MM.1S (cell line): ENCODE measurements at regions not wholly inside any gene's neighbourhood (a gene's known extent, or its start where the extent isn't known, plus 50 kb on each side); places are given as distances from the start of the nearest gene placed in this dataset.

ENCODE experiments used
- DNase-seq: peaks from one replicate; pipeline ENCODE4 v3.0.0-alpha.2; 2015
- H2AFZ ChIP-seq: fragments of 300-600 bp; sonication (generic); 2 replicates; pipeline ENCODE4 v1.6.0; 2016; ENCODE audit warnings: antibody characterized with exemption, low read length
- H3F3A ChIP-seq: fragments of 300-600 bp; sonication (generic); 2 replicates; pipeline ENCODE4 v1.6.1; 2016; ENCODE audit warnings: mild to moderate bottlenecking, antibody characterized with exemption, low read length, moderate library complexity, mixed read lengths; ENCODE audit not compliant: insufficient read depth
- H3K27ac ChIP-seq: fragments of 300-600 bp; sonication (generic); 2 replicates; pipeline ENCODE4 v1.5.1; 2016; ENCODE audit warnings: mild to moderate bottlenecking, low read length
- H3K27me3 ChIP-seq: fragments of 300-600 bp; sonication (generic); replicated peaks from 2 replicates; pipeline ENCODE4 v1.6.0; 2016; ENCODE audit warnings: low read length; ENCODE audit not compliant: insufficient read depth
- H3K36me3 ChIP-seq: fragments of 300-600 bp; sonication (generic); replicated peaks from 2 replicates; pipeline ENCODE4 v1.6.1; 2016; ENCODE audit warnings: mild to moderate bottlenecking, low read length, mixed read lengths; ENCODE audit not compliant: insufficient read depth
- H3K4me1 ChIP-seq: fragments of 300-600 bp; sonication (generic); 2 replicates; pipeline ENCODE4 v1.6.1; 2016; ENCODE audit warnings: low read length, mixed read lengths
- H3K4me2 ChIP-seq: fragments of 300-600 bp; sonication (generic); 2 replicates; pipeline ENCODE4 v1.6.0; 2016; ENCODE audit warnings: low read depth, low read length
- H3K4me3 ChIP-seq: fragments of 300-600 bp; sonication (generic); 2 replicates; pipeline ENCODE4 v1.5.1; 2016; ENCODE audit warnings: low read length, mixed read lengths
- H3K79me2 ChIP-seq: fragments of 300-600 bp; sonication (generic); 2 replicates; pipeline ENCODE4 v1.6.1; 2016; ENCODE audit warnings: mixed run types, low read length, mixed read lengths
- H3K9ac ChIP-seq: fragments of 300-600 bp; sonication (generic); 2 replicates; pipeline ENCODE4 v1.6.1; 2016; ENCODE audit warnings: low read length, mixed read lengths
- H3K9me2 ChIP-seq: fragments of 300-600 bp; sonication (generic); replicated peaks from 2 replicates; pipeline ENCODE4 v1.6.1; 2016; ENCODE audit warnings: mild to moderate bottlenecking, low read length, mixed read lengths; ENCODE audit not compliant: insufficient read depth
- H3K9me3 ChIP-seq: fragments of 300-600 bp; sonication (generic); replicated peaks from 2 replicates; pipeline ENCODE4 v1.6.1; 2016; ENCODE audit warnings: mild to moderate bottlenecking, low read length, mixed read lengths; ENCODE audit not compliant: insufficient read depth
- H4K20me1 ChIP-seq: fragments of 300-600 bp; sonication (generic); 2 replicates; pipeline ENCODE4 v1.6.1; 2016; ENCODE audit warnings: mild to moderate bottlenecking, low read length, moderate library complexity, mixed read lengths; ENCODE audit not compliant: insufficient read depth
- CTCF ChIP-seq: fragments of 300-600 bp; sonication (generic); IDR thresholded peaks from 2 replicates; pipeline ENCODE4 v1.5.1; 2016; ENCODE audit warnings: antibody characterized with exemption, low read length, mixed read lengths
- EZH2 ChIP-seq: fragments of 300-600 bp; sonication (generic); optimal IDR thresholded peaks from 2 replicates; pipeline ENCODE3; 2017; ENCODE audit warnings: low read depth, mild to moderate bottlenecking, antibody characterized with exemption, low read length, mixed read lengths
- EZH2phosphoT487 ChIP-seq: fragments of 300-600 bp; sonication (generic); IDR thresholded peaks from 2 replicates; pipeline ENCODE4 v1.6.1; 2018; ENCODE audit warnings: antibody characterized with exemption, low read length

DNA sequence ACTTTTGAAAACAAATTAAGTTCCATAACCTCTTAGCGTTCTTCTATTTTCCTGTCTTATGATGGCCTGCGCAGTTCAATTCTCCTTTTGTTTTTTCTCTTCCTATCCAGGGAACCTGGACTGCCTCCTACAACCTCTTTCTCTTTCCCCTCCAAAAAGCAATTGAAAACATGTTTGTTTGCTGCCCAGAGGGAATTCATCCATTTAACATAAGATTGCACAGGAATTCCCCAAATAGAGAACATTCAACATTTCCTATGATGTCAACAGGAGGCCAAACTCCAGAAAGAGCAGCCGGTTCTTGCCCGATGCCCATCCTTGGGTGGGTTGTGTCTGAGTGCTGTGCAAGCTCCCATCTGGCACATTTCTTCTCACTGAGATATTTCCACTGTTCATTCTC lies 94.2 kb upstream of the NRP1 start:
- no peaks in the 10 kb centered on the region for H3K27me3 ChIP-seq
- no peaks in the 10 kb centered on the region for H3K9me2 ChIP-seq
- no peaks in the 10 kb centered on the region for H3F3A ChIP-seq
- no peak overlapping the region for H2AFZ ChIP-seq
- no peaks in the 10 kb centered on the region for H3K4me1 ChIP-seq
- no peaks in the 10 kb centered on the region for H3K9me3 ChIP-seq
- H3K79me2 ChIP-seq = no peaks in the 10 kb centered on the region
- no peak for DNase-seq
- H3K36me3 ChIP-seq = no peaks in the 10 kb centered on the region
- H3K27ac ChIP-seq = no peak overlapping the region
- no peak overlapping the region for H3K4me3 ChIP-seq
- H4K20me1 ChIP-seq = no peaks in the 10 kb centered on the region
- no peak overlapping the region for H3K9ac ChIP-seq
- no peak overlapping the region for H3K4me2 ChIP-seq
- no peak for TF ChIP-seq CTCF
- TF ChIP-seq EZH2 = no peak
- TF ChIP-seq EZH2phosphoT487 = no peak

DNA sequence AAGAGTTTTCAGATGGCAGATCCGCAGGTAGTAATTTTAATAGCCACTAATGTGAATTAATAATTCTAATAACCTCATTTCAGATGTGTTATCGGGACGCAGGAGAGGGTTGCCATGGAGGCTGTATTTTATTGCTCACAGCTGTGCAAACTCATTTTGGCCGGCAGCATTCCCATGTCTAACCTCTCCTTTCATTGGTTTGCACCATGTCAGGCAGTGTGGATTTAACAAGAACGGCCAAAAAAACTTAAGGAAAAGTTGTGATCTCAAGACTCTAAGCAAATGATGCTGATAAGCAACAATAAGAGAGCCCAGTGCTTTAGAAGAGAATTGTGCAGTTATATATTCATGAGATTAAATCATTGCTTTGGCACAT lies 88.7 kb upstream of the NRP1 start:
- no peaks in the 10 kb centered on the region for H3K9me3 ChIP-seq
- H3K36me3 ChIP-seq = no peaks in the 10 kb centered on the region
- TF ChIP-seq EZH2 = no peak
- TF ChIP-seq EZH2phosphoT487 = no peak
- TF ChIP-seq CTCF = no peak
- no peaks in the 10 kb centered on the region for H3K9me2 ChIP-seq
- no peak overlapping the region for H3K4me2 ChIP-seq
- H3K9ac ChIP-seq = no peak overlapping the region
- H2AFZ ChIP-seq = no peak overlapping the region
- no peak for DNase-seq
- H4K20me1 ChIP-seq = no peaks in the 10 kb centered on the region
- H3K27ac ChIP-seq = no peak overlapping the region
- H3F3A ChIP-seq = no peaks in the 10 kb centered on the region
- H3K4me1 ChIP-seq = no peaks in the 10 kb centered on the region
- no peaks in the 10 kb centered on the region for H3K27me3 ChIP-seq
- no peak overlapping the region for H3K4me3 ChIP-seq
- H3K79me2 ChIP-seq = no peaks in the 10 kb centered on the region

- Histone ChIP-seq H3K4me3 (no peak overlapping the region), H3K4me2 (no peak overlapping the region), H3K9me2 (no peaks in the 10 kb centered on the region), H2AFZ (no peak overlapping the region), H3F3A (no peaks in the 10 kb centered on the region), H3K36me3 (no peaks in the 10 kb centered on the region), H3K79me2 (no peaks in the 10 kb centered on the region), H3K4me1 (no peaks in the 10 kb centered on the region), H3K27me3 (no peaks in the 10 kb centered on the region), H4K20me1 (no peaks in the 10 kb centered on the region), H3K27ac (no peak overlapping the region), H3K9ac (no peak overlapping the region), H3K9me3 (no peaks in the 10 kb centered on the region)
- DNase-seq = no peak
- TF ChIP-seq EZH2phosphoT487 = no peak
- no peak for TF ChIP-seq CTCF
- no peak for TF ChIP-seq EZH2
These were observed 88.1 kb upstream of the NRP1 start for GRCh38 chr10:33422471-33423153.
